NCI-H1105 treated with DMSO at 0.1 percent for 48 hours (cell line): ENCODE measurements at regions not wholly inside any gene's neighbourhood (a gene's known extent, or its start where the extent isn't known, plus 50 kb on each side); places are given as distances from the start of the nearest gene placed in this dataset.
"Not testable (repeated sequence)": the region's sequence is repeated elsewhere in the genome, so short reads cannot be mapped to it uniquely, and the experiment has no call there.

ENCODE experiments used
- DNase-seq: peaks from one replicate; lab custom pipeline; 2025; lab: John Stamatoyannopoulos, UW

- no peak for DNase-seq
Measured at GRCh38 chr14:106666341-106666740, 1140.0 kb downstream of the TMEM121 start.

DNA sequence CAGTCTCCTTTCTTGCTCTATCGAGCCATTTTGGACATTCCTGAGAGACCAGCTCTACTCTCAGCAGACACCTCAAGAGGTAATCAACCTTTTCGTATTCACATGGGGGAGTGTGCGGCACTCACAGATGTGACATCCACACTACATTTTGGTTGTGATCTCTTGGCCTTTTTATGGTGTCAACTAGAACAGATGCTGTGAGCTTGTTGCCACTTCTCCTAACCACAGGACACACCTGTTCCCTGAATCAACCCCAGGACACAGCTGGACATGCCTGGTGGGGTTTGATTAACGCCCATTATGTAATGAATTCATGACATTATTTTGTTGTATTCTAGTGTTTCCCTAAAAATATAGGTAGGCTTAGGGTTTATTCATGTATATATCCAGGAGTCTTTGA is 1143.6 kb downstream of the TMEM121 start:
- no peak for DNase-seq

DNA sequence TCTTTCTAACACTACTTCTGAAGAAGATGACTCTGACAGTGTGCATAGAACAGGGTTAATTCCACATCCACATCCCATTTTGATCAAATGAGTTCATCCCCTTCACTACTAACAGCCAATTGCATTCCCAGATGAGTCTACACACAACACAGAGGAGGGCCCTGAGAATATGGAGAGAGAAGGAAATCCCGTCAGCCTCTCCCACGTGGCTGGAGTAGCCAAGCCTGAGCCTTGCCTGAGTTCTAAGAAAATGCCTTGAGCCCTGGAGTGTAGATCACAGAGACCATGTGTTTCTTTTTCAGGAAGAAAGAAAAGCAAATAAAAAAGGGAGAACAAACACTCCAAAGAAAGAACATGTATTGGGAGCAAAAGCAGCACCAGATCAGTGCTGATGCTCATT is 1147.7 kb downstream of the TMEM121 start:
- DNase-seq = not testable (repeated sequence)

DNA sequence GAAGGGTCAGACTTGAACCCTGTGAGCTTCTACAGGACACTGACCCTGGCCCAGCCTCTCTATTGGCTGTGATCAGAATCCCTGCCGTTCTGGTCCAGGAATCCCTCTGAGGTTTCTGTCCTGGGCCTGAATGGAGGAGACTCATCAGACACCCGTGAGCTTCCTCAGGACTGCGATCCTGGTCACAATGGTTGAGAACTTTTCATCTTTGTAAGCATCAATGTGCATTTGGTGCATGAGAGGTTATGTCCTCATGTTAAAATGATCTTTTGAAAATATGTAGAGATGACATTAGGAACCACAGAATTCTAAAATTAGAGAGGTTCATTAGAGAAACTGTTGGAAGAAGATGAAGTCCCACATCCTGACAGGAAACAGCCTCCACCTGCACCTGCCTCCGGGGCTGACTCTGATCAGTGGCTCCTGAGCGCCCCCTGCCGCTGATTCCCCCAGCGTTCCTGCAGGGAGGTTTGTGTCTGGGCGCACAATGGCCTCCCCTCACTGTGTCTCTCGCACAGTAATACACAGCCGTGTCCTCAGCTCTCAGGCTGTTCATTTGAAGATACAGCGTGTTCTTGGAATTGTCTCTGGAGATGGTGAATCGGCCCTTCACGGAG is 1148.2 kb downstream of the TMEM121 start:
- not testable (repeated sequence) for DNase-seq

DNA sequence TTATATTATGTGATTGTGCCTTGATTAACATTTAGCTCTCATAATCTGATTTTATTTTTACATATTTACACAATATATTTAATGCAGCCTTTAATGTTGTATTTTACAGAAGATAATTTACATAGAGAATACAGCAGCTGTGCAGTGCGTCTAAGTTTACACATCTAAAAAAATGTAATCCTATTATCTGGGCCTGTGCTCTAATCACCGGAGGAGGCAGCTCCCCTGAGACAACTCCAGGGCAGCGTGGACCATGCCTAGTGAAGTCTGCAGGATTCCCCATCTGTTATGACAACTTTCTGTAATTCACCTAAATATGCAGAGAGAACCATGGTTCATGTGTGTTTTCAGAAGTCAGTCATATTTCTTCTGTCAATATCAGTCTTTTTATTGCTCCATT is 1149.3 kb downstream of the TMEM121 start:
- not testable (repeated sequence) for DNase-seq

DNA sequence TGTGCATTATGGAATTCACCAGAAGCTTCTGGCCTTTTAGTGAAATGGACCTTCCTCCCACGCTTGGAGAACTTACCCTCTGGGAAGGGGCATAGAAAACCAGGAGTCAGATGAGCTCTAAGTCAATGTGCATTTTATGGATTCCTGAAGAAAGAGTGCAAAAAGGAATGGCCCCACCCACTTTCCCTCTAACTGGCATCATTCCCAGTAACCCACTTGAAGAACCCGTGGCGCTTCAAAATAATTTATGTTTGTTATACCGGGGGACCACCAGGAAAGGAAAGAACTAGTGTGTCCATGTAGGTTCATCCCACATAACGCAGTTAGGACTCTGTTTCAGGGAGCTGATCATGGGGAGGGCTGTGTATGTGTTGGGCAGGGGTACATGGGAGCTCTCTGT is 1153.4 kb downstream of the TMEM121 start:
- DNase-seq = no peak

DNA sequence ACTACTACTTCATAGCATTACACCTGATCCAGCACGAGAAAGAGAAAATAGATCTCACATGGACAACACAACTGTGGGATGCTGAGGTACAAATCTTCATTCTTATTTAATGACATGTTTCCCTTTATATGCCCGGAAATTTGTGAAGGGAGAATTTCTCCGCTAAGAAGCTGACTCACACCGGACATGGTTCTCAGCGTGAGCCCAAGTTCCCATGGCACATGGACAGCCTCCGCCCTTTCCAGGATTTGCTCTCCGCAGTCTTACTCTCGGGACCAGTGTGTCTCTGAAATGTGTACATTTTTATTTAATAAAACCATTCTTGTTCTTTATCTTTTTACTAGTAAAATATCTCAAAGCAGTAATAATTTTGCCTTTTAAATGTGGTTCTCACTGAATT is 1154.8 kb downstream of the TMEM121 start:
- no peak for DNase-seq

- no peak for DNase-seq
Measured at GRCh38 chr14:106681568-106681967, 1155.2 kb downstream of the TMEM121 start.

- no peak for DNase-seq
Measured at GRCh38 chr14:106683631-106684030, 1157.2 kb downstream of the TMEM121 start.

GRCh38 chr14:106686533-106686932 is 1160.2 kb downstream of the TMEM121 start:
- DNase-seq = no peak

DNA sequence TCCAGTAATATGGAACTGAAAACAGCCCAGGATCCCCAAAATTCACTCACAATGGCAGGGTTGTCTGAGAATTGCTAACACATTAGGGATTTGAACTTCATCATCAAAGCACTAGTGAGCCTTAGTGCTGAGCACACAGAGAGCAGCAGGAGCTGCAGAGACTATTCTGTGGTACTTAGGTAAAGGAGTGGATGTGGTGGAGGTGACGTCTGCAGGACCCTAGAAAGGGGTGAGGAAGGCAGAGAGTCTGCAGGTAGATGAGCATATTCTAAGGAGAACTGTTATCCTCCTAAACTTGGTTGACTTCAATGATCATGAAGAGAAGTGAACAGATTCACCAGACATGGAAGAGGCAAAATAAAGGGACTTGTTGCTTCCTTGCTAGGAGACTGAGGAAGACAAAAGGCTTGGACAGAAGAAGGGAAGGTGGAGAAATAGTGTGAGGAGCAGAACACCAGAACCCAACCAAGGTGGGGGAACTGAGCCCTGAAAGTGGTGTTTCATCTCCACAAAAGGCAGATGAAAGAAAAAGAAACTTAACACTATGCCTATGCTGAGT is 1164.0 kb downstream of the TMEM121 start:
- no peak for DNase-seq

DNA sequence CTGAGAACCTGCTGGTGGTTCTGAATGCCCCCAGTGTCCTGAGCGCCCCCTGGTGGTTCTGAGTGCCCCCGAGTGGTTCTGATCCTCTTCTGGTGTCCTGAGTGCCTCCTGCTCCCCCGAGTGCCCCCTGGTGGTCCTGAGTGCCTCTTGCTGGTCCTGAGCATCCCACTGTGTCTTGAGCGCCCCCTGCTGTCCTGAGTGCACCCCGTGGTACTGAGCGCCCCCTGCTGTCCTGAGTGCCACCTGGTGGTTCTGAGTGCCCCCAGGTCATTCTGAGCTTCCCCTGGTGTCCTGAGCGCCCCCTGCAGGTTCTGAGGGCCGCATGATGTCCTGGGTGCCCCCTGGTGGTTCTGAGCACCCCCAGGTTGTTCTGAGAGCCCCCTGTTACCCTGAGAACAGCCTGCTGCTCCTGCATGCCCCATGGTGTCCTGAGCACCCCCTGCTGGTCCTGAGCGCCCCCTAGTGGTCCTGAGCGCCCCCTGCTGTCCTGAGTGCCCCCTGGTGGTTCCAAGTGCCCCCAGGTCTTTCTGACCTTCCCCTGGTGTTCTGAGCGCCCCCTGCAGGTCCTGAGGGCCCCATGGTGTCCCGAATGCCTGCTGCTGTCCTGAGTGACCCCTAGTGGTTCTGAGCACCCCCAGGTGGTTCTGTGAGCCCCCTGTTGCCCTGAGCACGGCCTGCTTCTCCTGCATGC is 1165.4 kb downstream of the TMEM121 start:
- DNase-seq = no peak

DNA sequence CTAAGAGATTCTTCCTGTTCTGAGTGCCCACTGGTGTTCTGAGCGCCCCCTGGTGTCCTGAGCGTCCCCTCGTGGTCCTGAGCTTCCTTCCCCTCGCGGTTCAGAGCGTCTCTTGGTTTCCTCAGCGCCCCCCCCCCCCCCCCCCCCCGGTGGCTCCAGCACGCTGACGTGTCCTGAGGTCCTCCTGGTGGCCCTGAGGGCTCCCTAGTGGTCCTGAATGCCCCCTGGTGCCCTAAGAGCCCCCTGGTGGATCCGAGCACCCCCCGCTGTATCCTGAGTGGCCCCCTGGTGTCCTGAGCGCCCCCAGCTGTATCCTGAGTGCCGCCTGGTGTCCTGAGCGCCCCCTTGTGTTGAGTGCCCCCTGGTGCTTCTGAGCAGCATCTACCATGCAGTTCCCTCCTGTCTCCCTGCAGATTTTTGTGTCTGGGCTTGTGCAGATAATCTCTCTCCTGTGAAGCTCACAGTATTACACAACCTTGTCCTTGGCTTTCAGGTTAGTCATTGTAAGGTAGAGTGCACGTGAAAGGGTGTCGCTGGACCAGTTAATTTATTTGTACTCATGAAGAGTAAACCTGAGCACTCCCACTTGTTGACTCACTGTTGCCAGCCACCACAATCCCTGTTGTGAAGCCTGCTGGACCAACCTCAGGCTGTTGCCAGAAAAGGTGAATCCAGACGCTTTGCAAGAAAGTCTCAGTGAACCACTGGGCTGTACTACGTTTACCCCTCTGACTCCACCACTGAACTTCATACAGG is 1168.4 kb downstream of the TMEM121 start:
- peak; percentile 41 for DNase-seq

DNA sequence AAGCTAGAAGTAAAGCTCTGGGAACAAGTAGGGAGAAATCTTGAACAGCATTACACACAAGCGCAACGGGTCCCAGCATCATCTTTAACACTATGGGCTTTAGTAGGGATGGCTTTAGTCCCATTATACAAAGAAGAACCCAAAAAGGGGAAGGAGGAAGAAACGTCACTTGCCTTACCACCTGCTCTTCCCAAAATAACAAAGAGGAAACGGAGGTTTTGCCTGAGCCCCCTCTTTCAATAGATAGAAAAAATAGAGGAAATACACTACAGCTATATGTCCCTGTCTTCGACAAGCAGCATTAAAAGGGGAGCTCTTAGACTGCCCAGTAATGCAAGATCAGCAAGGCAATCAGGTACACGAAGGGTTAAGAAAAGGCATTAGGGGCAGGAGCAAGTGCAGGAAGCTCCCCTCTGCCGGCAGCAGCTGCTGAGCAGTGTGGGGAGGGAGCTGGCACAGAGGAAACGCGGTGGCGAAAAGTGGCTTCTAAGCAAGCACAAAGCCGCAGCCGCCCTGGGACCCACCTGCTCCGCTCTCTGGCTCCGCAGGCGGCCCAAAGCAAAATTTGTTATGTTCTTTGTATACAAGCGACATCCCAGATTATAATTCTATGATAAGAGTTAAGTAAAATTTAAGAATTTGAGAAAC is 1172.4 kb downstream of the TMEM121 start:
- not testable (repeated sequence) for DNase-seq

DNA sequence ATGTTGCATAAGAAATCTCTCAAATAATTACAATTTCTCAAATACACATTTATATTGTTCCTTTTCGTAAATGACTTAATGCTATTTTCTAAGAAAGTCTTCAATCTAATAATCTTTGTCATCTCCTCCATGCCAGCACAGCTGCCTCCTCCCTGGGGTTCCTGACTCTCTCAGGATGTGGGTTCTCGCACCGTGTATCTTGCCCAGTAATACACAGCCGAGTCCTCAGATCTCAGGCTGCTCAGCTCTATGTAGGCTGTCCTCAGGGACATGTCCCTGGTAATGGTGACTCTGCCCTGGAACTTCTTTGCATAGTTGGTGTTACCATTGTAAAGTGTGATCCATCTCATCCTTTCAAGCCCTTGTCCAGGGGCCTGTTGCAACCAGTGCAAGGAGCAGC is 1177.3 kb downstream of the TMEM121 start:
- not testable (repeated sequence) for DNase-seq

- DNase-seq = not testable (repeated sequence)
Measured at GRCh38 chr14:106706488-106706887, 1180.1 kb downstream of the TMEM121 start.

DNA sequence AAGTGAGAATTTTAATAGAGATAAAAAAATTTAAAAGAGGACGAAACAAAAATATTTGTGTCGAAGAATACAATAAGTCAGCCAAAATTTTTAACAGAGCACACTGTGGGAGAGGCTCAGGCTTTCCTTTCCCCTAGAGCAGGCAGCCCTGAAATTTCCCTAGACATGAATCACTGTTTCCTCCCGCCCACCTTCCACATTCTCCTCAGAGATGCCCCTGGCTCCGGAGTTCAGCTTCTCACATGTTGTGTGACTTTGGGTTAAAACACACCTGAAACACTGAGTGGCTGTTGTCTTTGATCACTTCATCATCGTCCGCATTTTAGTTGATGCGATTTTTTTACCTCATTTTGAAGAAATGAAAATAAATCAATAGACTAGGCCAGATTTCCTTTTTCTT is 1183.8 kb downstream of the TMEM121 start:
- not testable (repeated sequence) for DNase-seq

DNA sequence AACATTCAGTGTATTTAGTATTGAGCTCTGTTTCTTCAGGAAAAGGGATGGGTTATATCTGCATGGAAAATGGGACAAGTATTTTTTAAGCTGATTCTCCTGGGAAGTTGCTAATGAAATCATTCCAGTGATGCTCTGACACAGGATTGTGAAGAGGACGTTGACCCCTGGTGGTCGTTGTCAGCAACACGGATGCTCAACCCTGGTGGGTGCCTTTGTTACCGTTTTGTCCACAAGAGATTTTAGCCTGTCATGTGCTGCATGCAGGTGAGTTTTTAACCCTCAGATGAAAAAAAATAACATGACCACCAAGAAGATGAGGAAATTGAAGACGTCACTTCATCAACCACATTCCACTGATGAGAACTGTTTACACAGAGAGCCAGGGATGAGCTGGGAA is 1186.1 kb downstream of the TMEM121 start:
- DNase-seq = not testable (repeated sequence)

GRCh38 chr14:106714446-106715428 is 1188.4 kb downstream of the TMEM121 start:
- DNase-seq = not testable (repeated sequence)

GRCh38 chr14:106717544-106717943 is 1191.2 kb downstream of the TMEM121 start:
- DNase-seq = not testable (repeated sequence)

GRCh38 chr14:106719880-106720279 is 1193.5 kb downstream of the TMEM121 start:
- not testable (repeated sequence) for DNase-seq
